ENCODE measurements at regions not wholly inside any gene's neighbourhood (a gene's known extent, or its start where the extent isn't known, plus 50 kb on each side); places are given as distances from the start of the nearest gene placed in this dataset.

- Histone ChIP-seq H2AK5ac (ENCODE audit: low read depth, low read length) (no peak overlapping the region), H3K14ac (ENCODE audit: insufficient read length) (no peak overlapping the region), H3K9ac (replicated peaks in 1 of 4; ENCODE audit: extremely low read depth in 1 of 4, low read depth in 3 of 4, low read length in 3 of 4) (no peak overlapping the region), H3K23ac (ENCODE audit: insufficient read length) (no peak overlapping the region), H3K79me1 (ENCODE audit: low read depth, low read length) (no peaks in the 10 kb centered on the region), H3K9me3 (ENCODE audit: insufficient read depth in 2 of 2, low read depth in 1 of 2, low read length in 1 of 2) (peaks cover 3% of the 10 kb centered on the region in 2 experiments; a peak in 1 of 4 replicates), H4K8ac (ENCODE audit: extremely low read depth, insufficient read depth, low read length) (no peak overlapping the region), H3K56ac (replicated peaks; ENCODE audit: insufficient read length, low read depth, low read length) (no peak overlapping the region), H3K4me1 (replicated peaks in 1 of 4; ENCODE audit: control insufficient read depth in 3 of 4, insufficient read depth in 4 of 4, low read length in 3 of 4) (no peaks in the 10 kb centered on the region), H3K79me2 (ENCODE audit: control insufficient read depth in 1 of 2, insufficient read depth in 2 of 2, low read length in 2 of 2) (no peaks in the 10 kb centered on the region), H3K23me2 (ENCODE audit: low read depth, low read length) (no peaks in the 10 kb centered on the region), H3K4me3 (ENCODE audit: extremely low read depth in 1 of 4, insufficient read depth in 2 of 4, low read depth in 3 of 4, low read length in 4 of 4) (no peak overlapping the region), H2BK12ac (ENCODE audit: low read depth, low read length) (no peak overlapping the region), H2BK5ac (ENCODE audit: low read depth, low read length) (no peak overlapping the region), H2AFZ (ENCODE audit: low read length) (no peak overlapping the region), H3K36me3 (ENCODE audit: control insufficient read depth in 2 of 4, insufficient read depth in 4 of 4, low read length in 3 of 4) (no peaks in the 10 kb centered on the region), H4K20me1 (replicated peaks in 1 of 2; ENCODE audit: control insufficient read depth in 1 of 2, insufficient read depth in 2 of 2, low read length in 2 of 2) (no peaks in the 10 kb centered on the region), H2BK20ac (ENCODE audit: low read length) (no peak overlapping the region), H3K4me2 (ENCODE audit: insufficient read depth in 1 of 2, low read depth in 2 of 2, low read length in 2 of 2) (no peak overlapping the region), H3K18ac (ENCODE audit: extremely low read depth, low read length) (no peak overlapping the region), H3K4ac (replicated peaks; ENCODE audit: insufficient read length, low read depth, low read length) (no peak overlapping the region), H2BK15ac (ENCODE audit: low read length) (no peak overlapping the region), H4K91ac (replicated peaks; ENCODE audit: insufficient read length, low read length) (no peak overlapping the region), H2BK120ac (replicated peaks; ENCODE audit: low read depth, low read length) (no peak overlapping the region), H3K27ac (ENCODE audit: low read depth, low read length) (no peak overlapping the region), H3K27me3 (replicated peaks in 1 of 4; ENCODE audit: control insufficient read depth in 3 of 4, extremely low read depth in 1 of 4, insufficient read depth in 3 of 4, low read length in 3 of 4) (no peaks in the 10 kb centered on the region), H4K5ac (ENCODE audit: insufficient read length, low read depth, low read length) (no peak overlapping the region)
- TF ChIP-seq SP2 (IDR thresholded peaks at IDR 0.05; ENCODE audit: low read length) = no peak
- no peak for TF ChIP-seq SRF (IDR thresholded peaks at IDR 0.05; ENCODE audit: low read depth, low read length)
- no peak for TF ChIP-seq HDAC6 (IDR thresholded peaks at IDR 0.05; ENCODE audit: low read depth, low read length)
- TF ChIP-seq JUN (IDR thresholded peaks at IDR 0.05; ENCODE audit: low read depth, low read length) = no peak
- TF ChIP-seq HDAC2 (IDR thresholded peaks at IDR 0.05; ENCODE audit: borderline replicate concordance in 1 of 2, low read depth in 2 of 2, low read length in 2 of 2) = no peak
- TF ChIP-seq POLR2A (IDR thresholded peaks at IDR 0.05; ENCODE audit: control extremely low read depth in 1 of 2, low read depth in 2 of 2, low read length in 2 of 2) = no peak
- TF ChIP-seq ATF2 (IDR thresholded peaks at IDR 0.05; ENCODE audit: low read length) = no peak
- no peak for TF ChIP-seq PHF8 (conservative IDR thresholded peaks at IDR 0.05; ENCODE audit: low read depth, low read length)
- TF ChIP-seq CBX5 (IDR thresholded peaks at IDR 0.05; ENCODE audit: low read depth, low read length) = no peak
- TF ChIP-seq NRF1 (IDR thresholded peaks at IDR 0.05; ENCODE audit: low read depth, low read length) = no peak
- TF ChIP-seq CEBPB (IDR thresholded peaks at IDR 0.05; ENCODE audit: low read depth, low read length) = no peak
- no peak for TF ChIP-seq ASH2L (IDR thresholded peaks at IDR 0.05; ENCODE audit: low read length)
- TF ChIP-seq YY1 (IDR thresholded peaks at IDR 0.05; ENCODE audit: low read depth, low read length) = no peak
- no peak for TF ChIP-seq SP4 (IDR thresholded peaks at IDR 0.05; ENCODE audit: low read length)
- TF ChIP-seq TAF7 (optimal IDR thresholded peaks at IDR 0.05; ENCODE audit: borderline replicate concordance, low read depth, low read length) = no peak
- WGBS, 2 experiments (ENCODE audit: extremely low coverage in 1 of 2, insufficient coverage in 1 of 2, insufficient read length in 1 of 2, insufficient replicate concordance in 2 of 2, low coverage in 1 of 2, low lambda C conversion rate in 2 of 2, missing lambda C conversion rate in 1 of 2) = 94% methylated on average over 2 of the region's 2 CpGs; no CpG with 5 or more reads in 1 of the 2 experiments
- CTCF ChIA-PET (ENCODE audit: partially characterized antibody) = interaction anchor here (0.9 kb wide), 1 partner anchor 14 kb away, joined by 4 read pairs; no protein-coding TSS in a partner anchor
- FAIRE-seq = no peak
- DNase-seq (ENCODE audit: low read depth in 1 of 2, low spot score in 2 of 2) = no peak
- POLR2A ChIA-PET (ENCODE audit: partially characterized antibody) = no interaction called here
Measured at GRCh38 chr1:218931324-218931723, 242.4 kb upstream of the LYPLAL1 start.
